ENCODE measurements at regions not wholly inside any gene's neighbourhood (a gene's known extent, or its start where the extent isn't known, plus 50 kb on each side); places are given as distances from the start of the nearest gene placed in this dataset.

DNA sequence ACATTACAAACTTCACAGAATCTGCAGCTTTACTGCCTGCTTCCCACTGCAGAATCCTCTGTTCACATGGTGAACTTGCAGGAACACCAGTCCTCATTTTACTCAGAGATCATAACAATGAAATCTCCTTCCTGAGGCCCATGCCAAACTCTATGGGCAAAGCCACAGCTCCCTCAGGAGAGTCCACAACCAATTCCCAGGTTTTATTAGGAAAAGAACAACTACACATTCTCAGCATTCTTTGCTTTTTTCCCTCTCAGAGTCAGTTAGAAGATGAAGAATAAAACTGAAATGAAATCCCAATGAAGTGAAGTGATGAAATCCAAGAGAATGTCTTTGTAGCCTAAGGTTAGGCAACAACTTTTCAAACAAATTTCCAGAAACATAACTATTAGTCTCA, 233.7 kb downstream of the DSEL start:
- no peak for DNase-seq

DNA sequence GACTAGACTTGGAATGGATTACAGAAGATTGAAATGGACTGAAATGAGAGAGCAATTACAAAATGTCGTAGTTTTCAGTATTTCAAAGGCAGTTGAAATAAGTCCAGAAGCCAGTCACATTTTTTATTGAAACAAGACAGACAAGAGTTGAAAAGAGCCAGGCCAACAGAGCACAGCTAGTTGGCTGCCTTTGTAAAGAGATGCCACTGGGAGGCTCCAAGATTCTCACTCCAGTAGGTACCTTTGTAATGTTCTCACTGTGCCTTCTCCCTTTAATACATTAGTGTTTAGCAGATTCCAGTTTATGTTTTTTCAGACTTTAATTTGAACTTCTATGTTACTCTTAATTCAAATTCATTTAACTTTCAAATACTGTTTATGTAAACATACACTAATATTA, 234.8 kb downstream of the DSEL start:
- no peak for DNase-seq

DNA sequence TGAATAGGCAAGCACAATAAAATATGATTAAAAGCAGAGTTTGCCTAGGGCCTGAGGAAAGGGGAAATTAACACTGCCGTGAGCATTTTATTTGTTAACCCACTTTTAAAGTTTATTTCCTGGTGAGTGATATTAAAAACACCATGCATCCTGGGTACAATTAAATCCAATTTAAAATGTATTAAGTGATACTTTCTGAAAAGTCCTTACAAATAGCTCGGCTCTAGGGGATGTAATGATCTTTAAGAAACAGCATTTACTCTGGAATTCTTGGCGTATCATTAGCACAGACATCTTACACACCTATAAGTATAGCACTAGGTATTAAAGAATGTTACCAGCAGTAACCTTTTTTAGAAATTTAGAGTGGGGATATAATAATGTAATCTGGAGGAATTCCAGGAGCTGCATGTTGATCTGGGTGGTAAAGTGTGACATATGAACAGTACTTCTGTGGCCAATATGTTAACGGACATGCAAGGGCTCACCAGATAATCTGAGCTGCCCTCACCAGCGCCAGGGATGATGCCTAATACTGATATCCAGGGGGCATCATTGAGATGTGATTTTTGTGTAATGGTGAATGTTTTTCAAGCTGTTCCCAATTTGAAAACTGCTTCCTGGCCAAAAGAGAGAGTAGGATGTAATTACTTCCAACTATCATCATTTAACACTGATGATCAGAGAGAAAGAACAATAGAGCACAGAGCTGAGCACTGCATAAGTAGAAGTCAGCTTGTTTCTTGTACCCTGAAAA, 235.9 kb downstream of the DSEL start:
- DNase-seq: no peak

DNA sequence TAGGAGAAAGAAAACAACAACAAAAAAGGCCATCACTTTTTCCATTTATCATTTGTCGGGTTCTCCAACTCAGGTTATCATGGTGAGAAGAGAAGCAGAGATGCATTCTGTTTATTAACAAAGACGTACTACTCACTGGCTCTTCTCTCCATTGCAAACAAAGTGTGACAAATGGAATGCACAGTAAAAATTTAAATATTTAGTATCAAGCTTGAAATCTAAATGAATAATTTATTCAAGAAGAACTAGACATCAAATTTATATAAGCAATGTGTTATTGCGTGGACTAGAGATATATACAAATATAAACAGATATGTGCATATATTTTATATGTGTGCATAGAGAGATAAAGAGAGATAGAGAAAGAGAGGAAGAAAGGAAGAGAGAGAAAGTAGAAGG, 236.5 kb downstream of the DSEL start:
- DNase-seq: no peak

DNA sequence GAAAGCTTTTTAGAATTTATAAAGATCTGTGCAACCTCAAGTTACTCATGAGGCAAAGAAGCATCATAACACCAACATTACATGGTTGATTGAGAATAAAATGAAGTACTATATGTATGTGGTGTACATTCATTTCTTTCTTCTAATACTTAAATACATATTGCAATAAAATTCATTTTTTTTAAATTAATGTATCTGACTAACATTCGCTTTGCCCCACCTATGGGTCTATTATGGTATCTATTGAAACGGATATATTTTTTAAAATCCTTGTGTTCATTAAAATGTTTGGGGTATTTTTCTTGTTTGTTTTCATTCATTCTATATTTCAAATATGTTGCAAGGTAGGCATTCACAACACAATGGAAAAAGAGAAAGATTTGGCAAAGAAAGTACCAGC, 237.5 kb downstream of the DSEL start:
- no peak for DNase-seq

DNA sequence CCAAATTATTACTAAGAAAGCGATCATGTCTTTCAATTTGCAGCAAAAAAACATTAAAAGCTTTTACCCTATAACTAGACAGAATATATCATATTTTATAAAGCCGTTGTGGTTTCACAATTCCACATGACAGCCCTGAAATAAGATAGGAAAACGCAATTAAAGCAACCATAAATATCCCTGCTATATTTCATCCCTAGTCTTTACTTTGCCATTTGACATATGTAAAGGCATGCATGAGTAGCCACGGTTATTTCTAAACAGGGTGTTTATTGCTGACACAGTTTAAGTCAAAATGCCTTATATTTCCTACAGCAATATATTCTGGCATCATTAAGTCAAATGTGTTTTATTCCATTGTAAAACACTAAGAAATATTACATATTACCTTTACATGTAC, 239.9 kb downstream of the DSEL start:
- DNase-seq: no peak

DNA sequence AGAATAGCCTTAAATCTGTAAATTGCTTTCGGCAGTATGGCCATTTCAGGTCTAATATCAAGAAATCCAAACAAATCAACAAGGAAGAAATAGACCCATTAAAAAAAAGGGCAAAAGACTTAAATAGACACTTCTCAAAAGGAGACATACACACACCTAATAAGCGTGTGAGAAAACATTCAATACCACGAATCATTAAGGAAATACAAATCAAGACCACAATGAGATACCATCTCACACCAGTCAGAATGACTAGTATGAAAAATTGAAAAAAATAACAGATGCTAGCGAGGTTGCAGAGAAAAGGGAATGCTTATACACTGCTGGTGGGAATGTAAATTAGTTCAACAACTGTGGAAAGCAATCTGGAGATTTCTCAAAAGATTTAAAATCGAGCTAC, 243.2 kb downstream of the DSEL start:
- DNase-seq: no peak

DNA sequence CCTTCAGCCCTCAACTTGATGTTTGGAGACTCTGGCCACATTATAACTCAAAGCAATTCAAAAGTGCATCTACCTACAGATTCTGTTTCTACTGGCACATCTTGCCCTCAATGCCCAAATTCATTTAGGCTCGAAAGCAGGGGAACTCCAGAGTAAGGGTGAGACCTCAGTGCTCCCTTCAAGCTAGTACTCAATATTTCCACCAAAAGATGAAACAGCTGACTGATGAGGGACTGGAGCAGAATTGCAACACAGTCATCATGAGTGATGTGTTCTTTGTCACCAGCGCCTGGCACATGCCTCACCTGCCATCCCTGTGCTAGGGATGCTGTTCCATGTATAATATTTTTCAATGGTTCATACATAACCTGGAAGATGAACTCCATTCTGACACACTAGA, 247.3 kb downstream of the DSEL start:
- no peak for DNase-seq

DNA sequence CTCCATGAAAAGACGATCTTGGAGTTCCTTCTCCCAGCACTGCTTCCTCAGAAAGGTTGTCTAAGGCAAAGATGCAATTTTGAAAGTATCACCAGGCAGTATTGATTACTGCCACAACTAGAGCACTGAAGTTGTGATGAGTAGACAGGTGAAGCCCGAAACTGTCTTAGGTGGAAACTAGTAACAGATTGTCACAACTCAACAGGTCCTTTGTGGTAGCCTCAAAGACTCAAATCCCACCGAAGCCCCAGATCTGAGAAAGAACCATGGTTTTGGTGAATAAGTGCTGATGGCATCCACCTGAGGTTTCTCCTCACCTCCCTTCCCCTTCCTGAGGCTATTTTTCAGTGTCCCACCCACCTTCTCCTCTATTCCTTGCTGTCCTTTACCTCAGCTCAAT, 248.0 kb downstream of the DSEL start:
- no peak for DNase-seq

DNA sequence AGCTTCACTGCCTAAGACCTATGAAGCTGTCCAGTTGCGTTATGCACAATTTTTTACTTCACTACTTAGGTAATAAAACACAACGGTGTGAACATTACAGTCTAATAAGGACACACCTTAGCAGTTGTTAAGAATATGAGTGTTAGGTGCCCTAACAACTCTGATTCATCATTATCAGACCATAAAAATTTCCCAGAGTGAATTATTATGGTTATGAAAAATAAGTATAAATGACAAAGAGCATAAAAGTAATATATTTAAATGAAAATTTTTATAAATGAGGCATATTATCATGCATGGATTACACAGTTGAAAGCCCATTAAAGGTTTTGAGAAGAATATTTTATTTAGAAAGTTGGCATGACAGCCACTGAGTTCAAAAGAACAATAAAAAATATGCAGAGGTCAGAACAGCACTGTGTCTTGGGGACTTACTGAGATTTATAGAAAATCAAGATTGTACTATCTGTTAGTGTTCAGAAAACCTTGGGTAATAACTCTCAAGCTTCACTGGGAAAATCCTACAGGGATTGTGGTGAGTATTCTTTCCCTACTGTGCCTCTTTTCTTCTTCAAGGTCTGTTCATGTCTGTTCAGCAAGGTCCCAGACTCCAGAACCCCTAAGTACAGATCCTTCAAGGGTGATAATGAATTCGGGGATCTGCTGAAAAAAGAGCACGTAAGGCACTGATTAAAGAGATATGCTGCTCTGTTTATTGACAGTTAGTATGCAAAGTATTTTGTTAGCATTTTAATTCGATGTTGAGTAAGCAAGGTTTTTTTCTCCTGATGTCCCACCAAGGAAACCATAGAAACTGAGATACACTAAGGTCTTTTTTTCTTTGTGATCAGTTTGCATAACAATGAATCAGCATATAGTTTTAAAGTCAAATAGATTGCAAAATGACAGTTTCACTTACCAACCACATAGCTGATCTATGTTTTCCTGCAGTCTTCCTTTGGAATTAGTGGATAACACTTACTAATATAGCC, 250.0 kb downstream of the DSEL start:
- no peak for DNase-seq

DNA sequence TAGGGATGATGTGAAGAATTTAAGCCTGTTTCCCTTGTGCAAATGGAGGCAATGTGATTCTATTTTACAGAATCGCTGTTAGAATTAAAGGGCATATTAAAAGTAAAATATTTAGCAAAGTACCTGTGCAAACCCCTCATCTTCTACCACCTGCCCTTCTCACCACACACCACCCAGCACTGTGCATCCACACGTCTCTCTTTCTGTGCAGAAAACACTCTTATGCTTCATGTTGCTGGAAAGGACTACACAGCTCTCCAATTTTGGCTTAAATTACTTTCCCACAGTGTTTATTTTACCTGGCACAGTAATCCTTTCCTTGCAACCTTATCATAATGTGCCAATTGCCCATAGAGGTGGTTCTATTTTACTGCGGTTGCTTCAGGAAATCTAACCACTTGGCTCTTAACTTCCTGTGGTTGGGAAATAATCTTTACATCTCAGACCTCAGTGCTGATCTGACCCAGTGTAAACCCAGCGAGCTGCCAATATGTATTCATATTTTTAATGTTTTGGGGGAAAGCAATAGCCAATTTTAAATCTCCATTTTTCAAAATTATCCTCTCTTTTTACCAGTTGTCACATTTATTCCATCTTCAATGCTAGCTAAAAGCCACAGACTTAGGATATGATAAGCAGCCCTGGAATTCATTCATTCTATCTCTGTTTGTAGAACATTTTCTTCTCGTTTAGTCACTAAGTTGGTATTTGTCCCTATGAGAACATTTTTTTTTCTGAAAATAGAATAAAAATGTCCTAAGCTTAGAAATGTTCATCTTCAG, 250.9 kb downstream of the DSEL start:
- no peak for DNase-seq

DNA sequence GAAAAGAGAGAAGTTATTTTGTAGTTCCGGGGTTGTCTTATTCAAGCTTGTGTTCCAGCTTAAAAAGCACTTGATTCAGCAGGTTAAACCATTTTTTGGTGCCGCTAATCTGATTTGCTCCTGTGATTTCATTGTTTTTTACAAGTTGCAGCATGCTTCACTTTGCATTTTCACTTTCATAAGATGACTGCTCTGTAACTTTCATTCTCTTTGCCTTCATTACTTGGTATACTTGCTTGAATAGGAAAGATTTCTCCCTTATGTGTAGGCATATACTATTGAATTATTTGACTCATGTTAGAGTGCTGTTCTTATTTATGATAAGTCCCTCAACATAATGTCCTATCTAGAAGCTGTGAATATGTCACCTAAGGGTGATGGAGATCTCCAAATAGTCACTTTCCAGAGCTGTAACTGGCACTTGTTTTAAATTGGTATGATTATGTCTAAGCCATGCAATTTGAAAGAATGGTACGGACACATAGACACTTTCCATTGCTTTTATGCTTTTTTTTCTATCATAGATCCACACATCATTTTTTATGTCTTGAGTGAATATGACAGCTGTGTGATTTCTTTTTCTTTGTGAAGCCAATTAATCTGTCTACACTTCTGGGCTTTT, 254.5 kb downstream of the DSEL start:
- no peak for DNase-seq

DNA sequence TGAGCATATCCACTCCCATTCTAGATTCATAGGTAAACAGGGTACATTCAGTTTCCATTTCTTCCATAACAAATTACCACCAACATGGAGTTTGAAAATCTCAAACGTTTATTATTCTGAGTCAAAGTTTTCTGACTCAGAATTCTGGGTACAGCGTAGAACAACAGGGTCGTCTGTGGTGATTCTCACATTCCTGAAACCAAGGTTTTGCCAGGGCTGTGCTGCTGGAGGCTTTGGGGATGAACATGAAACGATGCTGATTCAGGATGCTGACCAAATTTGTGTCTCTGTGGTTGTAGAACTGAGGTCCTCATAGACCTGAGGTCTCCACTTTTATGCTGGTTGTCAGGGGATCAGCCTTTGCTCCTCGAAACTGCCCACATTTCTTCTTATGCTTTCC, 255.7 kb downstream of the DSEL start:
- no peak for DNase-seq

DNA sequence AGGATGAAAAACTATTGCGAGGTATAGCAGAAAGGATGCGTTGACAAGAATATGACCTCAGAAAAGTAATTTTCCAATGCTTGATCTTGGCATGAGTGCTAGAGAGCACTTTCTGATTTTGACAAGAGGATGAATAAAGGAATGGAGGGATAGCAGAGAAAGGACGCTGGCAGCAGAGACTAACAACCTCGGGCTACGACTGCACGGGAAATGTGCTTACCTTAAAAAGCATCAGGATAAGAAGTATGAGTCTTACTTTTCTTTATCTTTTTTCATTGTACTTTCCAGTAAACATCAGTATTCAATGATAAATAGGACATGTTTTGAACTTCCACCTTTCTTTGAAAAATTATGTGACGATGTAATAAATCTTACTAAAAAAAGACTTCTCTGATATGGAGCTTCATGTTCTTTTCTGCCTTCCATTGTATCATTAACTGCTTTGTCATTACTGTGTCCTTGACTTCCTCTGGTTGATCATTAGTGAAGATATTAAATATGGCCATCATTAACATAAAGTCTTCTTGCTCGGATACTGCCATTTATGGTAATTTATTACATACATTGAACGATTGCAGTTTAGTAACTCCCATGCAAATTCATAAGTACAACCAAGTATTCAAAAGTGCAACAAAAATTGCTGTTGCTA, 265.6 kb downstream of the DSEL start:
- DNase-seq: no peak

DNA sequence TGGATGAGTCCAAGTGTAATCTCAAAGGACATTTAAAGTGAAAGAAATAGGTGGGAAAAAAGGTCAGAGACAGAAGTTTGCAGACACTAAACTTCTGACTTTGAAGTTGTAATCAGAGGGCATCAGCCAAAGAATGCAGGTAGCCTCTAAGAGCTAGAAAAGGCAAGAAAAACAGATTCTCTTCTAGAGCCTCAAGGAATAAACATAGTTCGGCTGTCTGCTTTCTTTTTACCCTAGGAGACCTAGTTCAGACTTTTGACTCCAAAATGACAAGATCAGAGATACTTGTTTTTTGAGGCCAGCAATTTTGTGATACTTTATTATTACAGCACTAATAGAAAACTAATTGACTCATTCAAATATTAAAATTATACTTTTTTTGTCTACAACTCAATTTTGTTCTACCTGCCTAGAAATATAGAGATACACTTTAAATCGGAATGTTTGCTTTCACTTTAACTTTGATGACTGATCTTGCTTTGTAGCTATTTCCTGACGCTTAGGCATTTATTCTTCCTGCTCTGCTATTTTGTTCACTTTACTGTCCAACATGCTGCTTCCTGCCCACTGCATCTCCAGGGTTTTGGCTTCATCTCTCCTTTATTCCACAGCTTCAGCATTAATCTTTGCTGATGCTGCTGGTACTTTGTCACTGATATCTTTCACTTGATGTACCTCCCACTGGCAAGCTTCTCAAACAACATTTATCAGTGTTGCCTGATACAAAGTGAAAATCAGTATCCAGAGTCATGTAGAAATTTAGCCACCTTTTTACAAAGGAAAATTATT, 272.5 kb downstream of the DSEL start:
- DNase-seq: no peak

DNA sequence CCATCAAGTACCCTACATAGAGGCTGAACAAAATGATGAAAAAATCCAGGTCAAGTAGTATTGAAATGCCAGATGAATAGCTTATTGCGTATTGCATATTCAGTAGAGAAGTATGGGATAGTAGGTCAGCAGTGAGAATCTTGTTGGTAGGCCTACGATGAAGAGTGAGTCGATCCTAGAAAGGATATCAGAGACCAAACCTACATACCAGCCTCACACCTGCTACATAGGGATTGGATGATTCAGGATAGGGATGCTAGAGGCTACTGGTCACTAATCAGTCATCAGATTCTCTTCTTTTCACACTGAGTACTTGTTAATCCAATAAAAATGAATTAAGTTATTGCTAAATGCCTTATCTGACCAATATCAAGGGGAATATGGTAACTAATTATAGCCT, 274.5 kb downstream of the DSEL start:
- DNase-seq: no peak

DNA sequence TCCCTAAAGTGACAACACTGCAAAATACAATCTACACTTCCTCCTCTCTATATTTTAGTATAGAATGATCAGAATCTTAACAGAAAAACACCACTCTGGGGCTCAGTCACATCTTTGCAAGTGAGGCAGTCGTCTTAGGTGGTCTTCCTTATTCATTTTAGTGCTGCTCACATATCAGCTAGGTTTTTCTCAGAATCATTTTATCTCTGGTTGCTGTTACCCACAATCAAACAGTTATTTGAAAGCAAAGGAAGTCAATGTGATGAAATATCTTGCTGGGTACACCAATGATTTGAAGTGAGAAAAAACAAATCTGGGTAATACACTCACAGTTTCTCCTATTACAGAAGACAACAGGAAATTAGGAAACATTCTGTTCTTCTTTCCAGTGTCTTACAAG, 275.2 kb downstream of the DSEL start:
- DNase-seq: no peak

DNA sequence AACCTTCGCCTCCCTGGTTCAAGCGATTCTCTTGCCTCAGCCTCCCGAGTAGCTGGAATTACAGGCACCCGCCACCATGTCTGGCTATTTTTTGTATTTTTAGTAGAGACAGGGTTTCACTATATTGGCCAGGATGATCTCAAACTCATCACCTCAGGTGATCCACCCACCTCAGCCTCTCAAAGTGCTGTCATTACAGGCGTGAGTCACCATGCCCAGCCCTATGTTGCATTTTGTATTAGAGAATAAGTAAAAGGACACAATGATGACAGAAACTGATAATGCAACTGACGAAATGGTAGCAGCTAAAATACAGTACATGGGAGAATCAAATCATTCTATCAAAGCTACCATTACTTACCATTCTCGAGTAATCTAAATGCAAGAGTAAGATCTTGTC, 276.7 kb downstream of the DSEL start:
- DNase-seq: no peak

DNA sequence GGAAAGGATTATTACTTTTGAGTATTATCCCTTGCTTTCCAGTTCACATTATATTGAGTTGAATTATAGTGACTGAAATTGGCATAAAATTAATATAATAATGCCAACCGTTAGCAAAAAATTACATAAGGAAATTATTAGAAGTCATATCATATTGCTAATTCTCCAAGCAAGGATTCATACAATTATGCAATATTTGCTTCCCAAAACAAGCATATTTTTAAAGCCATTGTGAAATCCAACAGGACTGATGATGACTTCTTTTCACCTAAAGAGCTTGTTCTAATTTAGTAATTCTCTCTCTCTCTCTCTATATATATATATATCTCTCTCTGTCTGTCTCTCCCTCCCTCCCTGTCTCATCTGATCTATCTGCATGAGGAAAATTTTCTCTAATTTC, 283.5 kb downstream of the DSEL start:
- no peak for DNase-seq

DNA sequence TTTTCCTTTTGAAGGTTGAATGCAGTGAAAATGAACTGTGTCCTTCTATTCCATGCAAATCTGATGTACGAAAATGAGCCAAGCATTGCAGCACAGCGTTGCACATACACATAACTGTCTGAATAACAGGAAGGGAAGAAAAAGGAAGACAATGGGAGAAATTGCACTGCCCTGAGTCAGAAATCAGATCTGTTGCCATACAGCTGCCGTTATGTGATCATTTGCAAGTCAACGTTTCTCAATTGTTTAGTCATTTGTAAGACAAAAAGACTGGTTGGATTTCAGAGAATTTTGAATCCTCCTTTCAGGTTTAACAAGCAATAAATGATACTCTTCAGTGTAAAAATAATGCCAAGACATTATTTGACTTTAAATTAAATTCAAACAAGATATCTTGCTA, 284.1 kb downstream of the DSEL start:
- DNase-seq: no peak

DNA sequence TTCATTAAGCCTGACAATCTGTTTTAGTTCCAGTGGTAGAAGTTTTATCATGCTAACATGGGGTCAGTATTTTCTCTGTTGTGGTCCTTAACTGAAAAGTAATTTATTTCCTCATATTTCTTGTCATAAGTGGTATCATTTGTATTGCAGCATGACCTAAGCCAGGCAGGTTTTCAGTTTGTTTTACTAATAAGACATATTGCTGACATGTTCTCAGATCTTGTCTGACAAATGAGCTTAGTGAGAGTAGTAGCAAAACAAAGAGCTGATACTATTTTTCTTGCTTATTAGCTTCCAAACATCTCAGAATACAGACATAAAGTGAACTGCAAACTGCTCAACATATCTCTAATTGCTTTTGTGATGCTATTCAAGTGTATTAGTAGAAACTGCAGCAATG, 293.6 kb downstream of the DSEL start:
- DNase-seq: no peak

DNA sequence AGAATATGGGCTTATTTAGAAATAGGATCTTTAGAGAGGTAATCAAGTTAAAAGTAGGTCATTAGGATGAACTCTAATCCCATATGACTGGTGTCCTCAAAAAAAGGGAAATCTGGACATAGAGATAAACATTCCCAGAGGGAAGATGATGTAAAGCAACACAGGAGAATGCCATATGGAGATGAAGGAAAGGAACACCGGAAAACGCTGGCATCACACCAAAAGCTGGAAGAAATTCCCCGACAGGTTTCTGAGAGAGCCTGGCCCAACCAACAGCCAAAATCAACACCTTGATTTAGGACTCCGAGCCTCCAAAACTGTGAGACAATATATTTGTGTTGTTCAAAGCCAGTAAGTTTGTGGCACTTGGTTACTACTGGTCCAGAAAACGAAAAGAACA, 296.7 kb downstream of the DSEL start:
- DNase-seq: no peak

All from cerebellar nuclear complex (tissue), 1 donor.